ENCODE measurements at regions not wholly inside any gene's neighbourhood (a gene's known extent, or its start where the extent isn't known, plus 50 kb on each side); places are given as distances from the start of the nearest gene placed in this dataset.

GRCh38 chr2:216319771-216320170 lies 52.5 kb downstream of the MARCHF4 start:
- TF ChIP-seq CTCF (IDR thresholded peaks at IDR 0.05; ENCODE audit: insufficient read depth, low read length) (no peak), REST (IDR thresholded peaks at IDR 0.05; ENCODE audit: insufficient replicate concordance, low read depth) (no peak)

Data from HL-60 (cell line).